ENCODE measurements at regions not wholly inside any gene's neighbourhood (a gene's known extent, or its start where the extent isn't known, plus 50 kb on each side); places are given as distances from the start of the nearest gene placed in this dataset.

GRCh38 chr15:66928101-66928500 lies 137.3 kb upstream of the SMAD3 start:
- peaks cover 0 to 6% (median under 1%) of the 10 kb centered on the region in 3 donors for H3K4me1 Mint-ChIP-seq
- DNase-seq (no peak), ATAC-seq (ENCODE audit: low read depth in 2 of 2) (no peak)
- peaks cover 20 to 45% (median 35%) of the 10 kb centered on the region in 3 donors for H3K27me3 Mint-ChIP-seq
- H3K36me3 Mint-ChIP-seq: peaks cover 0 to 13% of the 10 kb centered on the region in 2 donors
- no peak overlapping the region for H3K4me3 Mint-ChIP-seq
- peaks cover 5 to 18% (median 11%) of the 10 kb centered on the region in 7 donors for H3K9me3 Mint-ChIP-seq
- H3K27ac Mint-ChIP-seq: no peak overlapping the region

- ATAC-seq (ENCODE audit: low read depth in 2 of 2) (no peak), DNase-seq (no peak)
- Mint-ChIP-seq H3K9me3 (peaks cover 4 to 17% (median 9%) of the 10 kb centered on the region in 7 donors), H3K27me3 (peaks cover 14 to 40% (median 29%) of the 10 kb centered on the region in 3 donors), H3K27ac (peak overlapping the region in 1 of 6 donors; percentile 48), H3K4me1 (no peaks in the 10 kb centered on the region), H3K36me3 (peaks cover 0 to 9% of the 10 kb centered on the region in 2 donors), H3K4me3 (no peak overlapping the region)
These were observed 136.6 kb upstream of the SMAD3 start for GRCh38 chr15:66928784-66929183.

GRCh38 chr15:66929843-66930402 lies 135.5 kb upstream of the SMAD3 start:
- DNase-seq (no peak), ATAC-seq (ENCODE audit: low read depth in 2 of 2) (no peak)
- Mint-ChIP-seq H3K27me3 (peaks cover 5 to 37% (median 25%) of the 10 kb centered on the region in 3 donors), H3K4me3 (no peak overlapping the region), H3K9me3 (peaks cover 6 to 22% (median 14%) of the 10 kb centered on the region in 7 donors), H3K36me3 (peaks cover 5 to 18% of the 10 kb centered on the region in 2 donors), H3K27ac (no peak overlapping the region), H3K4me1 (no peaks in the 10 kb centered on the region)

GRCh38 chr15:66931768-66932633 lies 133.4 kb upstream of the SMAD3 start:
- H3K4me1 Mint-ChIP-seq: peaks cover 0 to 3% (median 0%) of the 10 kb centered on the region in 3 donors
- ATAC-seq (ENCODE audit: low read depth in 2 of 2): no peak
- H3K36me3 Mint-ChIP-seq: peaks cover 5 to 20% of the 10 kb centered on the region in 2 donors
- peaks cover 11 to 30% (median 17%) of the 10 kb centered on the region in 7 donors for H3K9me3 Mint-ChIP-seq
- no peak for DNase-seq
- peaks cover 3 to 38% (median 32%) of the 10 kb centered on the region in 3 donors for H3K27me3 Mint-ChIP-seq
- H3K4me3 Mint-ChIP-seq: no peak overlapping the region
- peak overlapping the region in 1 of 6 donors; percentile 68 for H3K27ac Mint-ChIP-seq

- Mint-ChIP-seq H3K9me3 (peaks cover 12 to 36% (median 21%) of the 10 kb centered on the region in 7 donors), H3K4me1 (peaks cover 0 to 3% (median 0%) of the 10 kb centered on the region in 3 donors), H3K27ac (no peak overlapping the region), H3K27me3 (peaks cover 0 to 36% (median 29%) of the 10 kb centered on the region in 3 donors), H3K36me3 (peaks cover 5 to 20% of the 10 kb centered on the region in 2 donors), H3K4me3 (no peak overlapping the region)
- no peak for ATAC-seq (ENCODE audit: low read depth in 2 of 2)
- DNase-seq: no peak
These were observed 132.8 kb upstream of the SMAD3 start for GRCh38 chr15:66932634-66933024.

DNA sequence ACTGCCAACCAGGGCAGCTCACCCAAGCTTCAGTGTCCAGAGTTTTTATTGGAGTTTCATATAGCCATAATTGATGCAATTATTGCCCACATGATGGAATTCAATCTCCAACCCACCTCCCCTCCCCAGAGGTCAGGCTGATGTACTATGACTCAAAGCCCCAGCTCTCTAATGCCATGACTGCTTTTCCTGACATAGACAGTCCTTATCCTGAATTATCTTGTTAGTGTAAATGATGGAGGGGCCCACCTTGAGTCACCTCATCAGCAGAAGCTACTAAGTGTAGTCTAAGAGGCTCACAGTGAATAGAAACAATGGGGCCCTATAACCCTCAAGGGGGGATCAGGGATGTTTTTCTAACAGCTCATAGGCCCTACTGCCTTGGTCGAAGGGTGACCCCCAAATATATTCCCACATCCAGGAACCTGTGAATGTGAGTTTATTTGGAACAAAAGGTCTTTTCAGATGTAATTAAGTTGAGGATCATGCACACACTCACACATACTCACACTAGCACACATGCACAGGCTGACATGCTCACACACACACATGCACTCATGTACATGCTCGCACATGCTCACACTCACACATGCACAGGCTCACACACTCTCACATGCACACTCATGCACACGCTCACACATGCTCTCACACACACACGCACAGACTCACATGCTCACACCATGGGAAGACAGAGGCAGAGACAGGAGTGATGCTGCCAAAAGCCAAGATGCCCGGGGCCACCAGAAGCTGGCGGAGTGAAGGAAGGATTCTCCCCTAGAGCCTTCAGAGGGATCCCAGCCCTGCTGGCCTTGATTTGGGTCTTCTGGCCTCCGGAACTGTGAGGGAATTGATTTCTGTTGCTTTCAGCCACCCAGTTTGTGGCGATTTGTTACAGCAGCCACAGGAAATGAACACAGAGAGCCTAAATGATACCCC lies 131.2 kb upstream of the SMAD3 start:
- Mint-ChIP-seq H3K27ac (peak overlapping the region in 1 of 6 donors; percentile 39), H3K4me1 (peaks cover 0 to 3% (median 0%) of the 10 kb centered on the region in 3 donors), H3K27me3 (peaks cover 0 to 36% (median 29%) of the 10 kb centered on the region in 3 donors), H3K4me3 (no peak overlapping the region), H3K9me3 (peaks cover 13 to 42% (median 22%) of the 10 kb centered on the region in 7 donors), H3K36me3 (peaks cover 5 to 20% of the 10 kb centered on the region in 2 donors)
- ATAC-seq (ENCODE audit: low read depth in 2 of 2): no peak
- no peak for DNase-seq

GRCh38 chr15:66934868-66935520 lies 130.4 kb upstream of the SMAD3 start:
- H3K27me3 Mint-ChIP-seq: peaks cover 0 to 36% (median 29%) of the 10 kb centered on the region in 3 donors

DNA sequence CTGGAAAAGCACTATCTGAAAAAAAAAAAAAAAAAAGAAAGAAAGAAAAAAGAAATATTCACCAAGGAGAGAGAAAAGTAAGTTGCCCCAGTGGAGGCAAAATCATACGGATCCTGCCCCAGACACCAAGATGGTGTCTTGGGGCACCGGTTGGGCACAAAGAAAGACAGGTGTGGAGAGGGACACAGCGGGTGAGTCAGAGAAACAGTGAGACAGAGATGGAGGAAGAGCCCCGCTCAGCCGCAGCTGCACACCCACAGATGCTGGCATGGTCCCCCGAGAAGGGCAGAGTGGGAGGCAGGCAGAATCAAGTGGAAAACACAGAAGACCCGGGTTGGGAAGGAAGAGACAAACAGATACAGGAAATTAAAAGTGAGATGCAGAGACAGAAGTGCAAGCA lies 129.7 kb upstream of the SMAD3 start:
- Mint-ChIP-seq H3K36me3 (peaks cover 5 to 20% of the 10 kb centered on the region in 2 donors), H3K27ac (peak overlapping the region in 1 of 6 donors; percentile 55), H3K4me3 (peak overlapping the region in 3 of 8 donors; percentile 14 to 75 (median 48)), H3K27me3 (peaks cover 0 to 36% (median 29%) of the 10 kb centered on the region in 3 donors), H3K4me1 (peaks cover 0 to 5% (median 0%) of the 10 kb centered on the region in 3 donors), H3K9me3 (peaks cover 13 to 42% (median 22%) of the 10 kb centered on the region in 7 donors)
- ATAC-seq (ENCODE audit: low read depth in 2 of 2): no peak
- no peak for DNase-seq

More at GRCh38 chr15:66934868-66935520, 130.4 kb upstream of the SMAD3 start:
- Mint-ChIP-seq H3K4me1 (peaks cover 0 to 5% (median 0%) of the 10 kb centered on the region in 3 donors), H3K36me3 (peaks cover 5 to 20% of the 10 kb centered on the region in 2 donors), H3K9me3 (peaks cover 13 to 42% (median 22%) of the 10 kb centered on the region in 7 donors), H3K27ac (no peak overlapping the region), H3K4me3 (no peak overlapping the region)
- no peak for ATAC-seq (ENCODE audit: low read depth in 2 of 2)
- DNase-seq: no peak

- Mint-ChIP-seq H3K4me1 (peaks cover 0 to 5% (median 0%) of the 10 kb centered on the region in 3 donors), H3K36me3 (peaks cover 5 to 20% of the 10 kb centered on the region in 2 donors), H3K27me3 (peaks cover 0 to 36% (median 29%) of the 10 kb centered on the region in 3 donors), H3K4me3 (peak overlapping the region in 6 of 8 donors; percentile 4 to 75 (median 42)), H3K9me3 (peaks cover 13 to 42% (median 22%) of the 10 kb centered on the region in 7 donors), H3K27ac (peak overlapping the region in 2 of 6 donors; percentile 55 to 67)
- no peak for ATAC-seq (ENCODE audit: low read depth in 2 of 2)
- no peak for DNase-seq
These were observed 129.1 kb upstream of the SMAD3 start for GRCh38 chr15:66936109-66936860.

DNA sequence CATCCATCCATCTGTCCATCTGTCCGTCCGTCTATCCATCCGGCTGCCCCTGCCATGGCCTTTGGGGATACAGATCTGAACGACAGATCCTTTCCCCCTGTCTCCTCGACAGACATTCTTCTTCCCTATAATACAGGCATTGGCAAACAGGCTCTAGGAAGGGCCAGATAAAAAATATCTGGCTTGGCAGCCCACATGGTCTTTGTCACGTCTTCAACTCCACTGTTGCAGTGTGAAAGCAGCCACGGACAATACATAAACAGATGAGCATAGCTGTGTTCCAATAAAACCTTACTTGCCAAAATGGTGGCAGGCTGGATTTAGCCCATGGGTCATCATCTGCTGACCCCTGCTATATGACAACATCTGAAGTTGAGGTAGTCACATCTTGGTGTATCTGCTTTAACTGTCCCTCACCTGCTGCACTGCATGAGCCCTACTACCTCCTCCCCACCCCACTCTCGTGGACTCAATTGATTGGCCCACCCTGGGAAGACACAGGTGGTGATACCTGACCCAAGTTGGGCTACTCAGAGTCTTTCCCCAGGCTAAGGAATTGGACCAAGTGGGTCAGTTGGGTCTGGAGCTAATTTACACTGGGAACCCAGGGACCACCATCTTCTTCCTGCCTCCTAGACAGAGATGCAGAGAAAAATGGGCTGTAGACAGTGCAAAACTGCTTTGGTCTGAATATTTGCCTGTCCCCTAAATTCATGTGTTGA lies 128.4 kb upstream of the SMAD3 start:
- peaks cover 0 to 5% (median 0%) of the 10 kb centered on the region in 3 donors for H3K4me1 Mint-ChIP-seq
- H3K36me3 Mint-ChIP-seq: peaks cover 5 to 20% of the 10 kb centered on the region in 2 donors
- H3K4me3 Mint-ChIP-seq: peak overlapping the region in 4 of 8 donors; percentile 4 to 64 (median 48)
- peak overlapping the region in 2 of 6 donors; percentile 58 to 67 for H3K27ac Mint-ChIP-seq
- H3K9me3 Mint-ChIP-seq: peaks cover 13 to 42% (median 22%) of the 10 kb centered on the region in 7 donors
- DNase-seq (no peak), ATAC-seq (ENCODE audit: low read depth in 2 of 2) (no peak)
- H3K27me3 Mint-ChIP-seq: peaks cover 0 to 36% (median 29%) of the 10 kb centered on the region in 3 donors

- peaks cover 11 to 42% (median 21%) of the 10 kb centered on the region in 7 donors for H3K9me3 Mint-ChIP-seq
- peaks cover 5 to 18% of the 10 kb centered on the region in 2 donors for H3K36me3 Mint-ChIP-seq
- H3K4me3 Mint-ChIP-seq: no peak overlapping the region
- H3K4me1 Mint-ChIP-seq: peaks cover 0 to 5% (median 0%) of the 10 kb centered on the region in 3 donors
- no peak overlapping the region for H3K27ac Mint-ChIP-seq
- peaks cover 0 to 32% (median 25%) of the 10 kb centered on the region in 3 donors for H3K27me3 Mint-ChIP-seq
- DNase-seq (no peak), ATAC-seq (ENCODE audit: low read depth in 2 of 2) (no peak)
These were observed 127.8 kb upstream of the SMAD3 start for GRCh38 chr15:66937588-66937987.

Measured in naive B cell (primary cell).